ENCODE measurements at regions not wholly inside any gene's neighbourhood (a gene's known extent, or its start where the extent isn't known, plus 50 kb on each side); places are given as distances from the start of the nearest gene placed in this dataset.
"Not testable (repeated sequence)": the region's sequence is repeated elsewhere in the genome, so short reads cannot be mapped to it uniquely, and the experiment has no call there.

- no peak overlapping the region for H3K27ac ChIP-seq (ENCODE audit: low read depth, low read length)
- H3K9ac ChIP-seq (ENCODE audit: low read depth in 1 of 2, low read length in 2 of 2) = no peak overlapping the region
- H3K27me3 ChIP-seq (ENCODE audit: control insufficient read depth in 1 of 2, insufficient read depth in 2 of 2, low read length in 2 of 2) = no peaks in the 10 kb centered on the region
- H3K4me1 ChIP-seq (ENCODE audit: control insufficient read depth in 1 of 2, insufficient read depth in 2 of 2, low read length in 2 of 2) = no peaks in the 10 kb centered on the region
- H3K9me3 ChIP-seq (ENCODE audit: control insufficient read depth in 1 of 2, low read length in 2 of 2) = no peaks in the 10 kb centered on the region
- H3K36me3 ChIP-seq (ENCODE audit: control insufficient read depth in 1 of 2, insufficient read depth in 2 of 2, low read length in 2 of 2) = no peaks in the 10 kb centered on the region
- no peak overlapping the region for H3K4me3 ChIP-seq (ENCODE audit: low read depth in 1 of 2, low read length in 2 of 2)
Observed at GRCh38 chr4:87901422-87901992, 68.7 kb downstream of the MEPE start.

DNA sequence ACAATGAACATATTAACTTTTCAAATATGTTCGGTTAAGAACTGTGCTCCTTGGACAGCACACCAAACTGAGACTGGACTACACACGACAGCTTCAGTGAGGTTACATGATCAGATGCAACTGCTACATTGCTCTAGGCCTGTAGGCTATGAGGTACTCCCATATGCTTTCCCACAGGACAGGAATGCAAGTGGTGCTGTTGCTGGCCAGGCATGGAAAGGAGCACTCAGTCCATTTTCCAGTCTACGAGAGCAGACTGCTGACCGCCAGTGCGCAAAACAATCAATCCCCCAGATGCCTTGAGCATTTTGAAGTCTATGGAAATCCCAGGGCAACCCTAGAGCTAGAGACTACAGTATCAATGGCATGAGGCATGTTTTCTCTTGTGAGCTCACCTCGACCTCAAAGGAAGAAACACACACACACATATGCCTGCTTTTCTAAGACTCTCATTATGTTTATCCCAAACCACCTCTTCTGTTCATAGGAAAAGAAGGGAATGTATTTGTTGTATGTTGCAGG is 70.8 kb upstream of the SPP1 start:
- Histone ChIP-seq H3K9ac (ENCODE audit: low read depth in 1 of 2, low read length in 2 of 2) (no peak overlapping the region), H3K4me3 (ENCODE audit: low read depth in 1 of 2, low read length in 2 of 2) (no peak overlapping the region), H3K27me3 (ENCODE audit: control insufficient read depth in 1 of 2, insufficient read depth in 2 of 2, low read length in 2 of 2) (no peaks in the 10 kb centered on the region), H3K36me3 (ENCODE audit: control insufficient read depth in 1 of 2, insufficient read depth in 2 of 2, low read length in 2 of 2) (no peaks in the 10 kb centered on the region), H3K4me1 (ENCODE audit: control insufficient read depth in 1 of 2, insufficient read depth in 2 of 2, low read length in 2 of 2) (no peaks in the 10 kb centered on the region), H3K9me3 (ENCODE audit: control insufficient read depth in 1 of 2, low read length in 2 of 2) (no peaks in the 10 kb centered on the region), H3K27ac (ENCODE audit: low read depth, low read length) (no peak overlapping the region)

GRCh38 chr4:87908336-87908735 is 67.2 kb upstream of the SPP1 start:
- Histone ChIP-seq H3K36me3 (ENCODE audit: control insufficient read depth in 1 of 2, insufficient read depth in 2 of 2, low read length in 2 of 2) (no peaks in the 10 kb centered on the region), H3K4me1 (ENCODE audit: control insufficient read depth in 1 of 2, insufficient read depth in 2 of 2, low read length in 2 of 2) (no peaks in the 10 kb centered on the region), H3K27me3 (ENCODE audit: control insufficient read depth in 1 of 2, insufficient read depth in 2 of 2, low read length in 2 of 2) (no peaks in the 10 kb centered on the region), H3K4me3 (ENCODE audit: low read depth in 1 of 2, low read length in 2 of 2) (no peak overlapping the region), H3K9me3 (ENCODE audit: control insufficient read depth in 1 of 2, low read length in 2 of 2) (no peaks in the 10 kb centered on the region), H3K9ac (ENCODE audit: low read depth in 1 of 2, low read length in 2 of 2) (no peak overlapping the region), H3K27ac (ENCODE audit: low read depth, low read length) (no peak overlapping the region)

- no peak overlapping the region for H3K4me3 ChIP-seq (ENCODE audit: low read depth in 1 of 2, low read length in 2 of 2)
- no peaks in the 10 kb centered on the region for H3K36me3 ChIP-seq (ENCODE audit: control insufficient read depth in 1 of 2, insufficient read depth in 2 of 2, low read length in 2 of 2)
- no peaks in the 10 kb centered on the region for H3K9me3 ChIP-seq (ENCODE audit: control insufficient read depth in 1 of 2, low read length in 2 of 2)
- H3K27ac ChIP-seq (ENCODE audit: low read depth, low read length) = no peak overlapping the region
- H3K27me3 ChIP-seq (ENCODE audit: control insufficient read depth in 1 of 2, insufficient read depth in 2 of 2, low read length in 2 of 2) = no peaks in the 10 kb centered on the region
- H3K9ac ChIP-seq (ENCODE audit: low read depth in 1 of 2, low read length in 2 of 2) = no peak overlapping the region
- no peaks in the 10 kb centered on the region for H3K4me1 ChIP-seq (ENCODE audit: control insufficient read depth in 1 of 2, insufficient read depth in 2 of 2, low read length in 2 of 2)
Observed at GRCh38 chr4:87910795-87911194, 64.7 kb upstream of the SPP1 start.

- Histone ChIP-seq H3K4me1 (ENCODE audit: control insufficient read depth in 1 of 2, insufficient read depth in 2 of 2, low read length in 2 of 2) (no peaks in the 10 kb centered on the region), H3K27me3 (ENCODE audit: control insufficient read depth in 1 of 2, insufficient read depth in 2 of 2, low read length in 2 of 2) (no peaks in the 10 kb centered on the region), H3K9ac (ENCODE audit: low read depth in 1 of 2, low read length in 2 of 2) (no peak overlapping the region), H3K36me3 (ENCODE audit: control insufficient read depth in 1 of 2, insufficient read depth in 2 of 2, low read length in 2 of 2) (no peaks in the 10 kb centered on the region), H3K9me3 (ENCODE audit: control insufficient read depth in 1 of 2, low read length in 2 of 2) (no peaks in the 10 kb centered on the region), H3K27ac (ENCODE audit: low read depth, low read length) (no peak overlapping the region), H3K4me3 (ENCODE audit: low read depth in 1 of 2, low read length in 2 of 2) (no peak overlapping the region)
Observed at GRCh38 chr4:87911252-87911774, 64.2 kb upstream of the SPP1 start.

DNA sequence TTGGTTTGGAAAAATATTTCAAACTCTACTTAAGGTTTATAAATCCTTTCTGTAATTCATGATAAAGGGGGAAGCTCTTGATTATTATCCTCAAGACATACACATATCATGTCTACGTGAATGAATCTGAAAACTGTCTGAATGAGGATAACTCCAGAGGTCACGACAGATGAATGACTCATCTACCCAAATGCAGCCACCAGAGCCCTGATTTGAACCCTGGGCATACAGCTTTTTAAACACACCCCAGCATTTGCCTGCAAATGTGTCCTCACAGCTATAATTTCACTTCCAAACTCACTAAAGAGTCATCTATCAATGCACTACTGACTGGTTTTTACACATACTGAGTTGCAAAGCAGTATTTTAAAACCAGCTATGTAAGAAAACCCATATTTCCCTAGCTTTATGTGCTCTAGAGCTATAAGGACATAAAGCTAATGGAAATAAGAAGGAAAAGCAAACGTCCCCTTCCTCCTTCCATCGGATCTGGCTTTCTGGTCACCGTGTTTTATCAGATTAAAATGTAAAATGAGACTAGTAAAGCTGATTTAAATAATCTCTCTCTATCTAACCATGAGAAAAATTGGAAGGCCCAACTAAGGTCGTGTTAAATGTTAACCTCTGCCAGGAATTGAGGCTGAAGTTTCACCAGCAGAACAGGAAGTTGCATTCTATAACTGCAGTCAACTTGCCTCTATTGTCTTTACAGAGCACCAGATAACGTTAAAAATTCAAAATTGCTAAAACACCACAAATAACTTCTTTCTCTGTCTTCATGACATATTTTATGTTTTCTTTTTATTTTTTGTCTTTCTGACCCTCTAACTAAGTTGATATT is 63.1 kb upstream of the SPP1 start:
- Histone ChIP-seq H3K9ac (ENCODE audit: low read depth in 1 of 2, low read length in 2 of 2) (no peak overlapping the region), H3K4me3 (ENCODE audit: low read depth in 1 of 2, low read length in 2 of 2) (no peak overlapping the region), H3K36me3 (ENCODE audit: control insufficient read depth in 1 of 2, insufficient read depth in 2 of 2, low read length in 2 of 2) (no peaks in the 10 kb centered on the region), H3K4me1 (ENCODE audit: control insufficient read depth in 1 of 2, insufficient read depth in 2 of 2, low read length in 2 of 2) (no peaks in the 10 kb centered on the region), H3K27me3 (ENCODE audit: control insufficient read depth in 1 of 2, insufficient read depth in 2 of 2, low read length in 2 of 2) (no peaks in the 10 kb centered on the region), H3K27ac (ENCODE audit: low read depth, low read length) (peak overlapping the region; percentile 17), H3K9me3 (ENCODE audit: control insufficient read depth in 1 of 2, low read length in 2 of 2) (no peaks in the 10 kb centered on the region)

DNA sequence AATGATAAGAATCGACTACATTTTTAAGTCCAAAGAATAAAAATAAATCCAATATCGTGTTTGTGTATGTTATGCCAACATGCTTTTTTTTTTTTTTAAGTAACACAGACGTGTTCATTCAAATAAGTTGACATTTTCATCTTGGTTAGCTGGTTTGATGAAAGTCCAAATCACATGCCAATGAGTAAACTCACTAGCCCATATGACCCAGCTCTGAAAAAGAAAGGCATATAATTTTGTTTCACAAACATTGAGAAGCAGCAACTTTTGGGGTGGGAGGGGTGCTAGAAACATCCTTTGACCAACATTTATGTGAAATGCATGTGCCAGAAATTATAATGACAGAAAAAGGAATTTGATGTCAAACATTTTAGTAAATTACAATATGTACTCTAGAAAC is 61.6 kb upstream of the SPP1 start:
- Histone ChIP-seq H3K27ac (ENCODE audit: low read depth, low read length) (no peak overlapping the region), H3K4me1 (ENCODE audit: control insufficient read depth in 1 of 2, insufficient read depth in 2 of 2, low read length in 2 of 2) (no peaks in the 10 kb centered on the region), H3K9me3 (ENCODE audit: control insufficient read depth in 1 of 2, low read length in 2 of 2) (no peaks in the 10 kb centered on the region), H3K9ac (ENCODE audit: low read depth in 1 of 2, low read length in 2 of 2) (no peak overlapping the region), H3K4me3 (ENCODE audit: low read depth in 1 of 2, low read length in 2 of 2) (no peak overlapping the region), H3K27me3 (ENCODE audit: control insufficient read depth in 1 of 2, insufficient read depth in 2 of 2, low read length in 2 of 2) (no peaks in the 10 kb centered on the region), H3K36me3 (ENCODE audit: control insufficient read depth in 1 of 2, insufficient read depth in 2 of 2, low read length in 2 of 2) (no peaks in the 10 kb centered on the region)

GRCh38 chr4:87915621-87916020 is 59.9 kb upstream of the SPP1 start:
- H3K4me1 ChIP-seq (ENCODE audit: control insufficient read depth in 1 of 2, insufficient read depth in 2 of 2, low read length in 2 of 2) = no peaks in the 10 kb centered on the region
- H3K9me3 ChIP-seq (ENCODE audit: control insufficient read depth in 1 of 2, low read length in 2 of 2) = no peaks in the 10 kb centered on the region
- H3K9ac ChIP-seq (ENCODE audit: low read depth in 1 of 2, low read length in 2 of 2) = no peak overlapping the region
- H3K27me3 ChIP-seq (ENCODE audit: control insufficient read depth in 1 of 2, insufficient read depth in 2 of 2, low read length in 2 of 2) = no peaks in the 10 kb centered on the region
- H3K36me3 ChIP-seq (ENCODE audit: control insufficient read depth in 1 of 2, insufficient read depth in 2 of 2, low read length in 2 of 2) = no peaks in the 10 kb centered on the region
- H3K4me3 ChIP-seq (ENCODE audit: low read depth in 1 of 2, low read length in 2 of 2) = no peak overlapping the region
- H3K27ac ChIP-seq (ENCODE audit: low read depth, low read length) = no peak overlapping the region

GRCh38 chr4:87916626-87917025 is 58.9 kb upstream of the SPP1 start:
- no peaks in the 10 kb centered on the region for H3K36me3 ChIP-seq (ENCODE audit: control insufficient read depth in 1 of 2, insufficient read depth in 2 of 2, low read length in 2 of 2)
- H3K9ac ChIP-seq (ENCODE audit: low read depth in 1 of 2, low read length in 2 of 2) = no peak overlapping the region
- H3K4me1 ChIP-seq (ENCODE audit: control insufficient read depth in 1 of 2, insufficient read depth in 2 of 2, low read length in 2 of 2) = no peaks in the 10 kb centered on the region
- no peaks in the 10 kb centered on the region for H3K9me3 ChIP-seq (ENCODE audit: control insufficient read depth in 1 of 2, low read length in 2 of 2)
- no peak overlapping the region for H3K27ac ChIP-seq (ENCODE audit: low read depth, low read length)
- H3K27me3 ChIP-seq (ENCODE audit: control insufficient read depth in 1 of 2, insufficient read depth in 2 of 2, low read length in 2 of 2) = no peaks in the 10 kb centered on the region
- H3K4me3 ChIP-seq (ENCODE audit: low read depth in 1 of 2, low read length in 2 of 2) = no peak overlapping the region

DNA sequence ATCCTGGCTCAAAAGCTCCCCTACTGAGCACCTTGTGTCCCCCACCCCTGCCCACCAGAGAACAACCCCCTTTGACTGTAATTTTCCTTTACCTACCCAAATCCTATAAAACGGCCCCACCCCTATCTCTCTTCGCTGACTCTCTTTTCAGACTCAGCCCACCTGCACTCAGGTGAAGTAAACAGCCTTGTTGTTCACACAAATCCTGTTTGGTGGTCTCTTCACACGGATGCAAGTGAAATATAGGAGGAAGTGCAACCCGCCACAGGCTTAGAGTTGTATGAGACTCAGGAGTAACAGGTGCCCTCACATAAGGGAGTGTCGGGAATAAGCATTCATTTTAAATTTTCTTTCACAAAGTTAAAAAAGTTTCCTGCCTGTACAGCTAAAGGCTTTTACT is 57.6 kb upstream of the SPP1 start:
- not testable (repeated sequence) for H3K4me3 ChIP-seq (ENCODE audit: low read depth in 1 of 2, low read length in 2 of 2); H3K9ac ChIP-seq (ENCODE audit: low read depth in 1 of 2, low read length in 2 of 2); H3K27ac ChIP-seq (ENCODE audit: low read depth, low read length); H3K9me3 ChIP-seq (ENCODE audit: control insufficient read depth in 1 of 2, low read length in 2 of 2); H3K4me1 ChIP-seq (ENCODE audit: control insufficient read depth in 1 of 2, insufficient read depth in 2 of 2, low read length in 2 of 2); H3K27me3 ChIP-seq (ENCODE audit: control insufficient read depth in 1 of 2, insufficient read depth in 2 of 2, low read length in 2 of 2); H3K36me3 ChIP-seq (ENCODE audit: control insufficient read depth in 1 of 2, insufficient read depth in 2 of 2, low read length in 2 of 2)
